ENCODE measurements at regions not wholly inside any gene's neighbourhood (a gene's known extent, or its start where the extent isn't known, plus 50 kb on each side); places are given as distances from the start of the nearest gene placed in this dataset.
A peak's percentile ranks its signal among the peaks of the same experiment; 100 is the strongest.

GRCh38 chr10:129258283-129258923, 208.6 kb upstream of the MGMT start:
- Histone ChIP-seq H3K36me3 (ENCODE audit: control insufficient read depth in 4 of 4, insufficient read depth in 3 of 4, low read depth in 1 of 4, low read length in 3 of 4) (no peaks in the 10 kb centered on the region), H3K4me1 (ENCODE audit: control insufficient read depth in 4 of 4, insufficient read depth in 4 of 4, low read length in 3 of 4) (no peaks in the 10 kb centered on the region), H3K9ac (ENCODE audit: low read depth in 1 of 2, low read length in 2 of 2) (no peak overlapping the region), H3K27ac (ENCODE audit: low read depth in 1 of 2, low read length in 2 of 2) (peak overlapping the region in 1 of 2 donors; percentile 28), H3K9me3 (ENCODE audit: control insufficient read depth in 4 of 4, low read length in 3 of 4) (no peaks in the 10 kb centered on the region), H3K4me3 (ENCODE audit: low read depth in 1 of 3, low read length in 3 of 3) (no peak overlapping the region), H3K27me3 (ENCODE audit: control insufficient read depth in 4 of 4, insufficient read depth in 4 of 4, low read length in 3 of 4) (peaks cover 0 to 3% (median 0%) of the 10 kb centered on the region in 4 donors)
- no peak for DNase-seq (ENCODE audit: low spot score)
- WGBS = 62% methylated on average over 9 of the region's 9 CpGs
- no peak for TF ChIP-seq SP1 (IDR thresholded peaks at IDR 0.05)
- TF ChIP-seq FOXA2 (IDR thresholded peaks at IDR 0.05) = no peak

GRCh38 chr10:129259128-129259815, 207.8 kb upstream of the MGMT start:
- Histone ChIP-seq H3K9me3 (ENCODE audit: control insufficient read depth in 4 of 4, low read length in 3 of 4) (no peaks in the 10 kb centered on the region), H3K27me3 (ENCODE audit: control insufficient read depth in 4 of 4, insufficient read depth in 4 of 4, low read length in 3 of 4) (peaks cover 0 to 3% (median 0%) of the 10 kb centered on the region in 4 donors), H3K27ac (ENCODE audit: low read depth in 1 of 2, low read length in 2 of 2) (peak overlapping the region in 1 of 2 donors; percentile 28), H3K9ac (ENCODE audit: low read depth in 1 of 2, low read length in 2 of 2) (no peak overlapping the region), H3K4me1 (ENCODE audit: control insufficient read depth in 4 of 4, insufficient read depth in 4 of 4, low read length in 3 of 4) (no peaks in the 10 kb centered on the region), H3K36me3 (ENCODE audit: control insufficient read depth in 4 of 4, insufficient read depth in 3 of 4, low read depth in 1 of 4, low read length in 3 of 4) (no peaks in the 10 kb centered on the region), H3K4me3 (ENCODE audit: low read depth in 1 of 3, low read length in 3 of 3) (no peak overlapping the region)
- DNase-seq (ENCODE audit: low spot score) = no peak
- no peak for TF ChIP-seq ATF3 (IDR thresholded peaks at IDR 0.05)
- TF ChIP-seq RXRA (IDR thresholded peaks at IDR 0.05) = no peak
- TF ChIP-seq SP1 (IDR thresholded peaks at IDR 0.05) = no peak
- no peak for TF ChIP-seq EGR1 (IDR thresholded peaks at IDR 0.05; ENCODE audit: low read depth in 2 of 2)
- TF ChIP-seq RAD21 (IDR thresholded peaks at IDR 0.05) = no peak
- TF ChIP-seq JUND (IDR thresholded peaks at IDR 0.05) = no peak
- no peak for TF ChIP-seq FOXA2 (IDR thresholded peaks at IDR 0.05)
- TF ChIP-seq TAF1 (conservative IDR thresholded peaks at IDR 0.05) = no peak
- no peak for TF ChIP-seq HNF4A (conservative IDR thresholded peaks at IDR 0.05)
- TF ChIP-seq YY1 (IDR thresholded peaks at IDR 0.05) = no peak
- TF ChIP-seq HNF4G (IDR thresholded peaks at IDR 0.05) = no peak
- TF ChIP-seq NR2F2 (IDR thresholded peaks at IDR 0.05) = no peak
- no peak for TF ChIP-seq GABPA (IDR thresholded peaks at IDR 0.05 in 1 of 2, conservative IDR thresholded peaks at IDR 0.05 in 1 of 2)
- TF ChIP-seq FOXA1 (IDR thresholded peaks at IDR 0.05) = no peak
- TF ChIP-seq REST (IDR thresholded peaks at IDR 0.05) = no peak
- no peak for TF ChIP-seq MAX (IDR thresholded peaks at IDR 0.05)
- TF ChIP-seq CTCF (IDR thresholded peaks at IDR 0.05; ENCODE audit: low read depth, low read length, missing input control) = no peak
- no peak for TF ChIP-seq ZBTB33 (IDR thresholded peaks at IDR 0.05)
- WGBS = 77% methylated on average over 9 of the region's 9 CpGs

Data from liver (tissue), 8 donors.